NCI-H2107 treated with DMSO at 0.1 percent for 48 hours (cell line): ENCODE measurements at regions not wholly inside any gene's neighbourhood (a gene's known extent, or its start where the extent isn't known, plus 50 kb on each side); places are given as distances from the start of the nearest gene placed in this dataset.

Experiments
- DNase-seq: peaks from one replicate; lab custom pipeline; 2025; ENCODE audit not compliant: unreplicated experiment; lab: John Stamatoyannopoulos, UW

DNA sequence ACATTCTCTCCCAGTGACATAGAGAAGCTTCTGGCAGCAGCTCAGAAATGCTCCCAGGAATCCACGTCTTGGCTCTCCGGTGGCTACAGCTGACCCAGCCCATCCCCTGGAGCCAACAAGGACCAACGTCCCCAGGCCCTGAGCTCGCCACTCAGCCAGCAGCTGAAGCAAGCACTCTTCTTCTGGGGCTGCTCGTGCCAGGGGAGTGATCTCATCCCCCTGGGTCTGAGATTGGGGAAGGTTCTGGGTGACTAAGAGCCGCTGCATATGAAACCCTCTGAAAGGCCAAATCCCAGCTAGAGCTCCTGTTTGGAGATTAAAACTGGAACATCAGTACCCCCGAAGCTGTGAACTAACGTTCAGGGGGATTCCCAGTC, 487.9 kb downstream of the NPHP4 start:
- DNase-seq, result no peak

DNA sequence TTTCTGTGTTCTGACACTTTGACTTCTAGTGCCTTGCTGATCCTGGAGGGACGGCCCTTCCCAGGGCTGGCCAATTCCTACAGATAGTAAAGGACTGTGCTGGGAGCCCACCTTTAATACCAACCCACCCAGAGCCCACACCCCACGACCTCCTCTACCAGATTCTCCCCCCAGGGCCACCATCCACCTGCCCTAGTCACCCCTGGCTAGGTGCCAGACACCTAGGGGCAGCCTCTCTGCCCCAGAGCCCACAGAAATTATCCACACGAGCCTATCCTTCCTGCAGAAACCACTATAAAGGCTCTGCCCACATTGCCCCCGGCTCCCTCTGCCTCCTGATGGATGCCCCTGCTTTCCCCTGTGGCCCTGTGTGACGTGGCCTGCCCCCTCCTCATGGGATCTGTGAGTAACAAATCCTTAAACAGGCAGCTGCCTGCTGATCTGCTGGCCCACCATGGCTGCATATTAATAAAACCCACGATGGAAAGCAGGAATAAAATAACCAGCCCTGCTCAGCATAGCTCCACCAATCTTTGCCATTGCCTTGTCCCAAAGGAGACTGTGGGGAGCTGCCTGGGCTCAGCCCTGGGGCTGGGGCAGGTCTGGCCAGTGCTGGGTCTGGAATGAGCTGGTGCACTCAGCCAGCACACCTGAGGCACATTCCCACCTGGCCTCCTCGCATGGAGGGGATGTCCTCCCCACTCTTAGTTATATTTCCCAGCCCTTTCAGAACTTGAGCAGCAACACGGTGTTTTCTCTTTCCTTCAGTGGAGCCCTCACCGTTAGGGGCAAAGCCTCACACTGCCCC, 488.5 kb downstream of the NPHP4 start:
- no peak for DNase-seq

- no peak for DNase-seq
Measured at GRCh38 chr1:5502311-5503194, 489.7 kb downstream of the NPHP4 start.

- DNase-seq, result no peak
Measured at GRCh38 chr1:5501206-5501930, 490.9 kb downstream of the NPHP4 start.

DNA sequence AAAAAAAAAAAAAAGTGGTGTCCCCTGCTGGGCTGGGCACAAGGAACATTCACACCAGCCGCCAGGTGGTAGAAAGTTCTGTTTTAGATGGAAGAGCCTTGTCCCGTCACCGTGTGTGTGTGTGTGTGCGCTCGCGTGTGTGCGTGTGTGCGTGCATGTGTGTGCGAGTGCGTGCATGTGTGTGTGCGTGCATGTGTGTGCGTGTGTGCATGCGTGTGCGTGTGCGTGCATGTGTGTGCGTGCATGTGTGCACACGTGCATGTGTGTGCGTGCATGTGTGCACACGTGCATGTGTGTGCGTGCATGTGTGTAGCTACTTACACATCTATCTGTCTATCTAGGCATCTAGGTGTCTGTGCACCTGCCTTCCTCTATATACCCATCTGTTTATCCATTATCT, 491.7 kb downstream of the NPHP4 start:
- DNase-seq, result no peak

GRCh38 chr1:5497503-5497902, 494.7 kb downstream of the NPHP4 start:
- DNase-seq, result no peak

DNA sequence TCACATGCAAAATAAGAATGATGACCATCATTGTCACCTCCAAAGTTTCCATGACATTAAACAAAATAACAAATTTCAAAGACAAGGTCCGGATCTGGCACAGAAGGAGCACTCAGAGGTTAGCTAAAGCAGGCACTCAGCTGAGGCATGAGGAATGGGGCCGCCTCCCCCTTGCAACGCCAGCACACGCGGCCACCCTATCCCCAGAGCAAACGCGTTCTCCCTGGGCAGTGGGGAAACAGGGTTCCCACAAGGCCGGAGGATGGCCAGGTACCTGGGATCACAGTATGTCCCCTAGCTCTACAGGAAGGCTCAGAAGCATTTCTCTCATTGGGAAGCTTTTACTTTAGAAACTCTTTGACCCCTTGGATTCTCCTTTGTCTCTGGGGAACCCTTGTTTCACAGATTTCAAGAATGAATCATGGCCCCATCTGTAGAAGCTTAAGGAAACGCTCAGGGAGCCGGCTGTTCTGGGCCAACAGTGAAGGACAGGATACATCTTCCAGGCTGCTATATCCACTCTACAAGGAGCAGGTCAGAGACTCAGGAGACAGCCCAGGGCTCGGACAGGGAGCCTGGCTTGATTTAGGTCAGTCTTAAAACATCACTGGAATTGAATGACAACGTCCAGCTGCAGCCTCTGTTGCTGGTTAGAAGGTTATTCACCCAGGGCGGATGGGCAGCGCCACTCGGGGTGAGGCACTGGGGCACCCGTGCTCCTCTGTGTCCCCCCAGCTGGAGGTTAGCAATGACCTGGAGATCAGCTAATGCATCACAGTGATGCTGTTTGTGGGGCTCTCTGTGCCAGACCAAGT, 496.4 kb downstream of the NPHP4 start:
- no peak for DNase-seq

DNA sequence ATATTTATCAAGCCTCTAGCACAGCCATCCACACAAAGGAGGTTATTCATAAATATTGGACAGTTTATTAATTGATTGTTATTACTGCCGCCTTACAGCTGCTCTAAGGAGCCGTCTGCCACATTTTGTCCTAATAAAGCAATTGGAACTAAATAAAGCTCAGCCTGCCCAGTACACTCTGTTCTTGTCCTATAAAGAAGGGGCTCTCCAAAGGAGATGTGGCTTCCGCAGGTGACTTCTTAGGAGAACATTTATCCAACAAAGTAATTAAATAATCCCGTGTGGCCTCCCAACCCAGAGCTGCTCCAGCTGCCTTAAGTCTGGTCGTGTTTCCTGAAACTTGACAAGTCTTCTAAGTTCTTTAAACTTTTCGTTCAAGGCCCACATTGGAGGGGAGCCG, 497.7 kb downstream of the NPHP4 start:
- no peak for DNase-seq

DNA sequence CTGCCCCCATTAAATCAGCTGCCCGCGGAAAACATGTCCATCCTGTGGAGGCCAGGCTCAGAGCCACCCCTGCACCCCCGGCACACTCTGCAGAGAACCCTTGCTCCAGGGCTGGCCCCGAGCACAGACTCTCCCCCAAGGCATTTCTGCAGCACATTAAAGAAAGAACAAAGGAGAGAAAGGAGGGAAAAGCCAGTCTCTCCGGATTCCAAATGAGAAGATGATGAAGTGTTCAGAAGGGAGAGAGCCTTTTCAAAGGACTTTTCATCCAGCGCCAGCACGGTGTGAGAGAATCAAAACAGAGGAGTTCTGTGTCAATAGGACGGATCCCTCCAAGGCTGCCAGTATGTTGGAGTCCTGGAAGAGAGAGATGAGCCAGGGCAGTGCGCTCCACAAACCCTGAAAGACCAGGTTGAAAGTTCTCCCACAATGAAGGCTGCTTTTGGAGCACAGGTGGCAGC, 498.3 kb downstream of the NPHP4 start:
- no peak for DNase-seq

- no peak for DNase-seq
Measured at GRCh38 chr1:5493275-5493674, 498.9 kb downstream of the NPHP4 start.

- no peak for DNase-seq
Measured at GRCh38 chr1:5492846-5493245, 499.4 kb downstream of the NPHP4 start.

- DNase-seq, result no peak
Measured at GRCh38 chr1:5491207-5491904, 500.9 kb downstream of the NPHP4 start.

DNA sequence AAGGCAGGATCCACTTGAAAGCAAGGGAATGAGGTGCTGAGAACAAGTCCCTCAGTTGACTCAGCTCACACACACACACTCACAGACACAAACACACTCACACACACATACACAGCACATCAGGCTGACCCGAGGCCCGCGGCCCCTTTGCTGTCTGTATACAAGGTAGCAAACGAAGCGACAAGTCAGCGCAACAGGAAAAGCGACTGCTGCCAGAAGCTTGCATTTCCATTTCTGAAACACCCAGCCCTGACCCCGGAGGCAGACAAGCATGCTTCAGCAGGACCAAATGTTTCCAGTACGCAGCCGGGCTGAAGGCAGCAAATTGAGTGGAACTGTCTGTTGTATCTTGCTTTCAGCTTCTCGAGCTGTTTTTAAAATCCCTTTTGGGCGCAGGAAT, 501.6 kb downstream of the NPHP4 start:
- no peak for DNase-seq

GRCh38 chr1:5488448-5488847, 503.8 kb downstream of the NPHP4 start:
- DNase-seq, result no peak

- DNase-seq, result no peak
Measured at GRCh38 chr1:5485968-5486696, 506.1 kb downstream of the NPHP4 start.

GRCh38 chr1:5485436-5485835, 506.8 kb downstream of the NPHP4 start:
- DNase-seq, result no peak

DNA sequence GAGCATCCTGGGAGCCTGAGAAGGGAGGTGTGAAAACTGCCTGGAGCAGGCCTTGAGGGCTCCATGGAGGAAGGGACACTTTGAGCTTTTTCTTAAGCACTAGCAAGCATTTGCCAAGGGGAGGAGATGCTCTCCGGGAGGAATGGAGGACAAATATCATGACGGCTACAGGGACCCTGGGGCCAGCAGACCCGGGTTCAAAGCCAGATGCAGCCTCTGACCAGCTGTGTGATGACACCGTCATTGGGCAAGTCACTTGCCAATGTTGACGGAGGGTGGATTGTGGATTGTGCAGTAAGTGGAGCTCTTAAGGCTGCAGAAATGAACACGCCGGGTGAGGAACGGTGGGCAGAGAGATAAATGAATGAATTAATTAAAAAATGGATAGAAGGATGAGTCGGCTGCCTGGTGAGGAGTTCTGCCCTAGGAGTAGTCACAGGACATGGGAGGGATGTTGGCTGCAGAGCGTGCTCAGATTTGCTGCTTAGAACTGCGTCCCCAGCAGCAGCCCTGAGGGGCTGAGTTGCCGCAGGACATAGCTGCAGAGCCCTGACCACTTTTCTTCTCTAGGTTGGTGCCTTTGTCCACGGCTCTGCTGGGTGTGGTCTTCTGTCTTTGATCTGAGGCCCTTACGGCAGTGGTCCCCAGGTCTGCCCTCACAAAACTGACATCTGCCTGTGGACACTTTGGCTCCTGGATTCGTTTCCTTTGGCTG, 507.6 kb downstream of the NPHP4 start:
- no peak for DNase-seq

DNA sequence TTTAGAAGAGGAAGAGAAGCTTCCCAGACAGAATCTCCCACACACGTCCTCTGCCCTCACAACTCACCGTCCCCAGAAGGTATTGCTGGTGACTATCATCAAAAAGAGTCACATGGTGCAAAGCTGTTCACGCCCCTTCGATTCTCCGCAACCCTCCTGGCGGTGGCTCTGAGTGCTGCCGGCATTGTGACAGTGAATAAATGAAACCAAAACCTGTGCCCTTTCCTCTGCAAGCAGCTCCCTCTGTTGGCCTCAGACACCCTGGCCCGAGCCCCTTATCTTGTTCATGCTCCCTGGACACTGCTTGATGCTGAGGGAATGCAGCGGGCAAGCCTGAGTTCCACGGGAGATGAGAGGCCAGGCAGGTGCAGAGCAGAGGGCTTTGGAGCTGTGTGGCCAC, 510.3 kb downstream of the NPHP4 start:
- DNase-seq, result no peak

GRCh38 chr1:5480906-5481305, 511.3 kb downstream of the NPHP4 start:
- DNase-seq, result no peak
